Keratinocyte (primary cell): ENCODE measurements at regions not wholly inside any gene's neighbourhood (a gene's known extent, or its start where the extent isn't known, plus 50 kb on each side); places are given as distances from the start of the nearest gene placed in this dataset.

ENCODE experiments used
- DNase-seq: peaks from one replicate; pipeline ENCODE4 v3.0.0-alpha.2; 2011; ENCODE audit warnings: low read depth, missing footprints, low spot score
- FAIRE-seq: peaks from 2 replicates; lab custom pipeline; 2011; peaks lifted over from hg19 to GRCh38; lab: Jason Lieb, UNC
- H2AFZ ChIP-seq: 2 replicates; pipeline ENCODE4 v1.6.0; 2012; ENCODE audit warnings: low read length, control low read depth, inconsistent platforms; ENCODE audit not compliant: control insufficient read depth
- H3K27ac ChIP-seq: 2 replicates; pipeline ENCODE4 v1.5.1; 2011; ENCODE audit warnings: low read length; ENCODE audit not compliant: control insufficient read depth, insufficient read depth
- H3K27me3 ChIP-seq: 3 replicates; pipeline ENCODE4 v1.6.0; 2011; ENCODE audit warnings: low read length; ENCODE audit not compliant: control insufficient read depth, insufficient read depth; ENCODE audit errors: extremely low read depth
- H3K36me3 ChIP-seq, 2 experiments: 2 replicates in 1 of 2; 3 replicates in 1 of 2; pipeline ENCODE4 v1.5.1; 2011; ENCODE audit warnings: low read length in 2 of 2, mild to moderate bottlenecking in 1 of 2; ENCODE audit not compliant: control insufficient read depth in 2 of 2, insufficient read depth in 2 of 2; ENCODE audit errors: extremely low read depth in 1 of 2
- H3K4me1 ChIP-seq: 3 replicates; pipeline ENCODE4 v1.5.1; 2011; ENCODE audit warnings: low read length; ENCODE audit not compliant: control insufficient read depth, insufficient read depth; ENCODE audit errors: extremely low read depth
- H3K4me2 ChIP-seq: 3 replicates; pipeline ENCODE4 v1.6.0; 2011; ENCODE audit warnings: low read depth, low read length; ENCODE audit not compliant: control insufficient read depth, insufficient read depth; ENCODE audit errors: extremely low read depth
- H3K4me3 ChIP-seq, 3 experiments: fragments of 200-600 bp in 1 of 3; sonication (generic) in 1 of 3; 2 replicates in 2 of 3; 3 replicates in 1 of 3; pipeline ENCODE4 v1.5.1; 2011 to 2016; ENCODE audit warnings: low read length in 3 of 3, mild to moderate bottlenecking in 3 of 3, control low read depth in 2 of 3, inconsistent platforms in 1 of 3, low read depth in 1 of 3, mixed read lengths in 1 of 3, mixed run types in 1 of 3, moderate library complexity in 1 of 3; ENCODE audit not compliant: control insufficient read depth in 2 of 3, insufficient read depth in 2 of 3; ENCODE audit errors: extremely low read depth in 1 of 3
- H3K79me2 ChIP-seq: 2 replicates; pipeline ENCODE4 v1.6.0; 2012; ENCODE audit warnings: low read length; ENCODE audit not compliant: control insufficient read depth, insufficient read depth
- H3K9ac ChIP-seq: 3 replicates; pipeline ENCODE4 v1.6.0; 2011; ENCODE audit warnings: low read length; ENCODE audit not compliant: control insufficient read depth, insufficient read depth; ENCODE audit errors: extremely low read depth
- H3K9me1 ChIP-seq: 3 replicates; pipeline ENCODE4 v1.6.0; 2011; ENCODE audit warnings: low read length; ENCODE audit not compliant: control insufficient read depth, insufficient read depth; ENCODE audit errors: extremely low read depth
- H3K9me3 ChIP-seq: 2 replicates; pipeline ENCODE4 v1.5.1; 2012; ENCODE audit warnings: low read depth, low read length; ENCODE audit not compliant: control insufficient read depth
- H4K20me1 ChIP-seq: 3 replicates; pipeline ENCODE4 v1.6.0; 2011; ENCODE audit warnings: low read length; ENCODE audit not compliant: control insufficient read depth, insufficient read depth; ENCODE audit errors: extremely low read depth
- EZH2 ChIP-seq: IDR thresholded peaks from one replicate; pipeline ENCODE4 v1.6.1; 2012; ENCODE audit warnings: inconsistent platforms, mild to moderate bottlenecking, low read length, moderate library complexity
- dilution Hi-C: fragments of 300-500 bp; cut with MboI; formaldehyde crosslinking; loops from one replicate; pipeline ENCODE4 v1.7.0; 2020; ENCODE audit warnings: low sequenced_read_pairs; ENCODE audit not compliant: extremely low pct_ligation_motif_present
- TF ChIP-seq, protein P1 (sequence below), 3 experiments: IDR thresholded peaks in 1 of 3; conservative IDR thresholded peaks in 1 of 3; optimal IDR thresholded peaks in 1 of 3; 2 replicates in 2 of 3; 3 replicates in 1 of 3; pipeline versions ENCODE3 to v1.5.1; 2011; ENCODE audit warnings: low read length in 3 of 3, mild to moderate bottlenecking in 3 of 3, moderate library complexity in 2 of 3, control low read depth in 1 of 3, inconsistent platforms in 1 of 3; ENCODE audit not compliant: insufficient read depth in 2 of 3; ENCODE audit errors: extremely low read depth in 1 of 3

DNA sequence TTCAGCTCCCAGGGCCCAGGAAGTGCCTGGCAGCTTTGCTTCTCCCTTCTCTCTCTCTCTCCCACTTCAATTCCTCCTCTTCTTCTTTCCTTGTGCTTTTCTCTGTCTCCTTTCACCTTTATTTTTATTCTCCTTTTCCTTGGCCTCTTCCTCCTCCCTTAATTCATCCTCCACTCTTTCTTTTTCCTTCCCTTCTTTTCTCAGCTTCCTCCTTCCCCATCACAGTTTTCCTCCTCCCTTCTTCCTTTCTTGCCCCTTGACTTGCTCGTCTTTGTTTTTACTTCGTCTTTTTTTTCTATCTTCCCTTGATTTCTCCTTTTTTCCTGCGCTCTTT lies 99.4 kb upstream of the LHX1 start:
- H3K9ac ChIP-seq: no peak overlapping the region
- FAIRE-seq: no peak
- no peaks in the 10 kb centered on the region for H3K36me3 ChIP-seq
- DNase-seq: no peak
- H4K20me1 ChIP-seq: no peaks in the 10 kb centered on the region
- H3K4me2 ChIP-seq: no peak overlapping the region
- no peaks in the 10 kb centered on the region for H3K4me1 ChIP-seq
- no peak for TF ChIP-seq EZH2
- TF ChIP-seq, protein P1, sequence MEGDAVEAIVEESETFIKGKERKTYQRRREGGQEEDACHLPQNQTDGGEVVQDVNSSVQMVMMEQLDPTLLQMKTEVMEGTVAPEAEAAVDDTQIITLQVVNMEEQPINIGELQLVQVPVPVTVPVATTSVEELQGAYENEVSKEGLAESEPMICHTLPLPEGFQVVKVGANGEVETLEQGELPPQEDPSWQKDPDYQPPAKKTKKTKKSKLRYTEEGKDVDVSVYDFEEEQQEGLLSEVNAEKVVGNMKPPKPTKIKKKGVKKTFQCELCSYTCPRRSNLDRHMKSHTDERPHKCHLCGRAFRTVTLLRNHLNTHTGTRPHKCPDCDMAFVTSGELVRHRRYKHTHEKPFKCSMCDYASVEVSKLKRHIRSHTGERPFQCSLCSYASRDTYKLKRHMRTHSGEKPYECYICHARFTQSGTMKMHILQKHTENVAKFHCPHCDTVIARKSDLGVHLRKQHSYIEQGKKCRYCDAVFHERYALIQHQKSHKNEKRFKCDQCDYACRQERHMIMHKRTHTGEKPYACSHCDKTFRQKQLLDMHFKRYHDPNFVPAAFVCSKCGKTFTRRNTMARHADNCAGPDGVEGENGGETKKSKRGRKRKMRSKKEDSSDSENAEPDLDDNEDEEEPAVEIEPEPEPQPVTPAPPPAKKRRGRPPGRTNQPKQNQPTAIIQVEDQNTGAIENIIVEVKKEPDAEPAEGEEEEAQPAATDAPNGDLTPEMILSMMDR (optimal IDR thresholded peaks at IDR 0.05 in 1 of 3, IDR thresholded peaks at IDR 0.05 in 1 of 3, conservative IDR thresholded peaks at IDR 0.05 in 1 of 3; ENCODE audit: extremely low read depth in 1 of 3, insufficient read depth in 2 of 3, low read length in 3 of 3): peak in 1 of 3 experiments; percentile 12
- no peaks in the 10 kb centered on the region for H3K79me2 ChIP-seq
- H3K27me3 ChIP-seq: no peaks in the 10 kb centered on the region
- no peak overlapping the region for H2AFZ ChIP-seq
- no peaks in the 10 kb centered on the region for H3K9me1 ChIP-seq
- dilution Hi-C loops: no loop called here
- H3K27ac ChIP-seq: no peak overlapping the region
- no peaks in the 10 kb centered on the region for H3K9me3 ChIP-seq
- H3K4me3 ChIP-seq: no peak overlapping the region

DNA sequence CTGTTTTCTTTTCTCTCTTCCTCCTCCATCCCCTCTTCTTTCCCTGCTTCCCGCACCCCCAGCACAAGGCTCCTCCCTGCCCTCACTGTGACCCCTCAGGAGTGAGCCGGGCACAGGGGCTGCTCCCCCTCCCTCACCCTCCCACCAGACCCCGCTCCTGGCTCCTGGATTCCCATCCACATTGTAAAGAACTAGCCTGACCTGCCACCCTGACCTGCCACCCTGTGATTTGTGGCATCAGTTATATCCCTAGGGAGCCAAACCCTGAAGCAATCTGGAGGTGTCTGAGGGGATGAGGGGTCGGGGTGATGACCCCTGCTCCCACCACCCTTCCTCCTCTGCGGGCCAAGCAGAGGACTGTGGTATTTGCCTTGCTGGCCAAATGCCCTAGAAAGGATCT lies 98.0 kb upstream of the LHX1 start:
- no peak for FAIRE-seq

More for the DNA sequence above, 98.0 kb upstream of the LHX1 start:
- Histone ChIP-seq H3K79me2 (no peaks in the 10 kb centered on the region), H3K27me3 (no peaks in the 10 kb centered on the region), H2AFZ (no peak overlapping the region), H3K9ac (no peak overlapping the region), H3K4me2 (no peak overlapping the region), H3K4me3 (no peak overlapping the region), H3K36me3 (no peaks in the 10 kb centered on the region), H3K9me1 (no peaks in the 10 kb centered on the region), H3K4me1 (no peaks in the 10 kb centered on the region), H3K27ac (no peak overlapping the region), H3K9me3 (no peaks in the 10 kb centered on the region), H4K20me1 (no peaks in the 10 kb centered on the region)
- DNase-seq: no peak
- TF ChIP-seq, protein P1 (optimal IDR thresholded peaks at IDR 0.05 in 1 of 3, IDR thresholded peaks at IDR 0.05 in 1 of 3, conservative IDR thresholded peaks at IDR 0.05 in 1 of 3; ENCODE audit: extremely low read depth in 1 of 3, insufficient read depth in 2 of 3, low read length in 3 of 3): no peak
- TF ChIP-seq EZH2: no peak
- dilution Hi-C loops: no loop called here
